HepG2 (cell line): ENCODE measurements at regions not wholly inside any gene's neighbourhood (a gene's known extent, or its start where the extent isn't known, plus 50 kb on each side); places are given as distances from the start of the nearest gene placed in this dataset.

ENCODE experiments used
- ATAC-seq: fragments of 200-7000 bp; cut with Tn5 transposase; 3 replicates; pipeline ENCODE4 v1.9.1; 2020; ENCODE audit warnings: mild to moderate bottlenecking, moderate library complexity
- BruUV-seq: library from RNA; stranded (reverse); fragments of 400-500 nt; replicated peaks from 2 replicates; lab custom pipeline; 2021; lab: Mats Ljungman, UMichigan
- CTCF ChIA-PET: fragments of 300-600 bp; formaldehyde crosslinking; extraction: SDS; loops from one replicate; lab custom pipeline; 2021; ENCODE audit warnings: low total read pairs, inconsistent platforms, low intra/inter-chr PET ratio; lab: Yijun Ruan, JAX
- POLR2A ChIA-PET: fragments of 350-600 bp; sonication (Branson Sonifier 250); formaldehyde crosslinking; loops from one replicate; lab custom pipeline; 2020; ENCODE audit warnings: antibody characterized with exemption, inconsistent platforms; lab: Yijun Ruan, JAX
- DNase-seq: peaks from one replicate; pipeline ENCODE4 v3.0.0-alpha.2; 2015; ENCODE audit warnings: low spot score
- FAIRE-seq: peaks from 3 replicates; lab custom pipeline; 2011; peaks lifted over from hg19 to GRCh38; lab: Jason Lieb, UNC
- H2AFZ ChIP-seq: one replicate; pipeline ENCODE4 v1.6.1; 2011; ENCODE audit warnings: low read length, inconsistent platforms
- H3K27ac ChIP-seq: fragments of 300-600 bp; 3 replicates; pipeline ENCODE4 v1.8.0; 2011; ENCODE audit warnings: mixed run types, mild to moderate bottlenecking, mixed read lengths, low read length, inconsistent platforms; ENCODE audit not compliant: insufficient read depth; ENCODE audit errors: extremely low read length
- H3K27me3 ChIP-seq, 2 experiments: fragments of 200-600 bp in 1 of 2; 2 replicates in 1 of 2; 3 replicates in 1 of 2; pipeline versions ENCODE4 v1.6.0 to v1.8.0; 2011; ENCODE audit warnings: low read length in 2 of 2, mild to moderate bottlenecking in 2 of 2, moderate library complexity in 2 of 2, inconsistent platforms in 1 of 2; ENCODE audit not compliant: insufficient read depth in 2 of 2, control insufficient read depth in 1 of 2
- H3K36me3 ChIP-seq, 2 experiments: fragments of 200-600 bp in 1 of 2; replicated peaks in 1 of 2; 2 replicates in 1 of 2; 3 replicates in 1 of 2; pipeline versions ENCODE4 v1.5.1 to v1.8.0; 2011; ENCODE audit warnings: low read length in 2 of 2, inconsistent platforms in 1 of 2; ENCODE audit not compliant: insufficient read depth in 2 of 2, control insufficient read depth in 1 of 2
- H3K4me1 ChIP-seq: 2 replicates; pipeline ENCODE4 v1.5.1; 2012; ENCODE audit warnings: low read length, inconsistent platforms; ENCODE audit not compliant: insufficient read depth
- H3K4me2 ChIP-seq: 2 replicates; pipeline ENCODE4 v1.6.0; 2011; ENCODE audit warnings: low read depth, low read length, inconsistent platforms
- H3K4me3 ChIP-seq, 3 experiments: fragments of 200-600 bp in 1 of 3; sonication (generic), shearing (Covaris generic) in 1 of 3; replicated peaks in 1 of 3; 2 replicates each; pipeline ENCODE4 v1.5.1; 2011 to 2016; ENCODE audit warnings: low read length in 3 of 3, inconsistent platforms in 2 of 3, low read depth in 2 of 3, mild to moderate bottlenecking in 2 of 3, control low read depth in 1 of 3, mixed read lengths in 1 of 3; ENCODE audit not compliant: insufficient read depth in 1 of 3
- H3K79me2 ChIP-seq: one replicate; pipeline ENCODE4 v1.6.1; 2011; ENCODE audit warnings: low read length, inconsistent platforms; ENCODE audit not compliant: insufficient read depth
- H3K9ac ChIP-seq: 2 replicates; pipeline ENCODE4 v1.6.0; 2011; ENCODE audit warnings: mild to moderate bottlenecking, low read depth, low read length, inconsistent platforms; ENCODE audit not compliant: insufficient read depth
- H3K9me3 ChIP-seq: 2 replicates; pipeline ENCODE4 v1.5.1; 2012; ENCODE audit warnings: mild to moderate bottlenecking, low read length
- H4K20me1 ChIP-seq: 2 replicates; pipeline ENCODE4 v1.6.0; 2011; ENCODE audit warnings: inconsistent platforms, mild to moderate bottlenecking, low read length, moderate library complexity; ENCODE audit not compliant: insufficient read depth
- ARNT ChIP-seq: fragments of 450-650 bp; IDR thresholded peaks from 2 replicates; pipeline ENCODE4 v1.6.1; 2017
- HNRNPLL ChIP-seq: fragments of 200-400 bp; formaldehyde crosslinking; IDR thresholded peaks from 2 replicates; pipeline ENCODE4 v1.6.1; 2017; ENCODE audit warnings: mild to moderate bottlenecking, low read depth, low read length; ENCODE audit not compliant: poor library complexity, severe bottlenecking
- MAF1 ChIP-seq: sonication (generic); formaldehyde crosslinking; IDR thresholded peaks from 2 replicates; pipeline ENCODE4 v1.5.0; 2020; ENCODE audit warnings: missing genetic modification reagents, borderline replicate concordance
- MIER3 ChIP-seq: IDR thresholded peaks from 2 replicates; pipeline ENCODE4 v1.6.1; 2016; ENCODE audit warnings: missing compliant biosample characterization, borderline replicate concordance
- NFAT5 ChIP-seq: sonication (generic); formaldehyde crosslinking; IDR thresholded peaks from 2 replicates; pipeline ENCODE4 v1.4.0; 2020; ENCODE audit warnings: missing genetic modification reagents
- POLR2AphosphoS5 ChIP-seq: IDR thresholded peaks from 2 replicates; pipeline ENCODE4 v1.6.1; 2012; ENCODE audit warnings: low read depth, low read length
- RBM22 ChIP-seq: fragments of 200-400 bp; formaldehyde crosslinking; optimal IDR thresholded peaks from 2 replicates; pipeline ENCODE3; 2017; ENCODE audit warnings: mild to moderate bottlenecking, low read length, moderate library complexity
- RFXAP ChIP-seq: sonication (generic); formaldehyde crosslinking; IDR thresholded peaks from 2 replicates; pipeline ENCODE4 v1.4.0; 2020; ENCODE audit warnings: missing genetic modification reagents, borderline replicate concordance
- SALL2 ChIP-seq: sonication (generic); formaldehyde crosslinking; IDR thresholded peaks from 2 replicates; pipeline ENCODE4 v1.8.1; 2023; ENCODE audit warnings: mild to moderate bottlenecking, missing genetic modification reagents, inconsistent platforms
- ZFY ChIP-seq: sonication (generic); formaldehyde crosslinking; IDR thresholded peaks from 2 replicates; pipeline ENCODE4 v1.4.0; 2020; ENCODE audit warnings: missing genetic modification reagents
- ZNF121 ChIP-seq: sonication (generic); formaldehyde crosslinking; IDR thresholded peaks from 2 replicates; pipeline ENCODE4 v1.5.0; 2020; ENCODE audit warnings: mild to moderate bottlenecking, missing genetic modification reagents
- ZNF510 ChIP-seq: sonication (generic); formaldehyde crosslinking; IDR thresholded peaks from 2 replicates; pipeline ENCODE4 v1.4.0; 2020; ENCODE audit warnings: low read depth, mild to moderate bottlenecking, missing genetic modification reagents
- ZSCAN12 ChIP-seq: sonication (generic); formaldehyde crosslinking; IDR thresholded peaks from 2 replicates; pipeline ENCODE4 v1.9.0; 2021; ENCODE audit warnings: mild to moderate bottlenecking, missing genetic modification reagents
- WGBS: methylation state at CpG from one replicate; pipeline ENCODE4 v1.1.6; 2017; ENCODE audit warnings: low lambda C conversion rate; 5-methylcytosine and 5-hydroxymethylcytosine counted together
- in situ Hi-C: cut with HindIII; loops from 2 replicates; pipeline ENCODE4 v1.10.0; 2017; ENCODE audit warnings: low pct_unique_long_range_greater_than_20kb; ENCODE audit not compliant: extremely low pct_ligation_motif_present
- intact Hi-C: fragments of 100-400 bp; cut with micrococcal nuclease; formaldehyde crosslinking; loops from one replicate; pipeline ENCODE4 v1.10.0; 2022; ENCODE audit not compliant: unreplicated experiment
- TF ChIP-seq, protein P1 (sequence below): sonication (generic); formaldehyde crosslinking; IDR thresholded peaks from 2 replicates; pipeline ENCODE4 v1.4.0; 2020; ENCODE audit warnings: missing genetic modification reagents
- TF ChIP-seq, protein P2 (sequence below): sonication (generic); formaldehyde crosslinking; IDR thresholded peaks from 2 replicates; pipeline ENCODE4 v1.5.0; 2020; ENCODE audit warnings: mild to moderate bottlenecking, missing genetic modification reagents
- TF ChIP-seq, protein P3 (sequence below): IDR thresholded peaks from 2 replicates; pipeline ENCODE4 v1.6.1; 2016; ENCODE audit warnings: mild to moderate bottlenecking, missing biosample characterization, missing genetic modification reagents

DNA sequence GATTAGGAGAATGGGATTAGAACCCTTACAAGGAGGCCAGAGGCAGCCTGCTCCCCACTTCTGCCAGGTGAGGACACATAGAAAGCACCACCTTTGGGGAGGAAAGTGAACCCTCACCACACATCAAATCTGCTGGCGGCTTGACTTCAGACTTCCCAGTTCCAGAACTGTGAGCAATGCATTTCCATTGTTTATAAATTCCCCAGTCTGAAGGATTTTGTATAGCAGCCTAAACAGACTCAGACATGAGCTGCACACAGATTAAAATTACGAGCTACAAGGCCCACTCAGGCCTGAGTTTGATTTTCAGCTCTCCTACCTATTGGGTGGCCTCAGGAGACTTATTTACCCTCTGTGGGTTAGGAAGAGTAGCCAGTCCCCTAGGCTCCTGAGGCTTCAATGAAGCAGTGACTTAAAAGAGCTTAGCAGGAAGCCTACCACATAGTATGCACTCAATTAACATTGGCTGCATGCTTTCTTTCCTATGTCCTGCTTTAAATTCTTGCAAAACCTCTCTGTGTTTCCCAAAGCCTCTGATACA, 350.7 kb upstream of the ZMIZ1 start:
- H3K4me3 ChIP-seq = no peak overlapping the region
- H3K27me3 ChIP-seq = no peaks in the 10 kb centered on the region
- no peaks in the 10 kb centered on the region for H3K9me3 ChIP-seq
- H2AFZ ChIP-seq = no peak overlapping the region
- 31% methylated on average over 2 of the region's 2 CpGs for WGBS
- in situ Hi-C loops = no loop called here
- H3K79me2 ChIP-seq = no peaks in the 10 kb centered on the region
- no peak overlapping the region for H3K9ac ChIP-seq
- H3K27ac ChIP-seq = no peak overlapping the region
- no peaks in the 10 kb centered on the region for H4K20me1 ChIP-seq
- CTCF ChIA-PET = no interaction called here
- H3K4me2 ChIP-seq = no peak overlapping the region
- ATAC-seq = no peak
- H3K4me1 ChIP-seq = no peaks in the 10 kb centered on the region
- BruUV-seq = no TSS peak
- no peak for FAIRE-seq
- DNase-seq = no peak
- intact Hi-C loops = no loop called here
- H3K36me3 ChIP-seq = no peaks in the 10 kb centered on the region
- POLR2A ChIA-PET = no interaction called here
- TF ChIP-seq ZSCAN12 (CRISPR knock-in tag) (no peak), ARNT (no peak), ZNF121 (CRISPR knock-in tag) (no peak), SALL2 (CRISPR knock-in tag) (no peak), ZFY (CRISPR knock-in tag) (no peak), RBM22 (no peak), HNRNPLL (no peak), NFAT5 (no peak), POLR2AphosphoS5 (no peak), RFXAP (CRISPR knock-in tag) (no peak), MIER3 (no peak), ZNF510 (no peak), MAF1 (no peak)
- TF ChIP-seq, protein P1, sequence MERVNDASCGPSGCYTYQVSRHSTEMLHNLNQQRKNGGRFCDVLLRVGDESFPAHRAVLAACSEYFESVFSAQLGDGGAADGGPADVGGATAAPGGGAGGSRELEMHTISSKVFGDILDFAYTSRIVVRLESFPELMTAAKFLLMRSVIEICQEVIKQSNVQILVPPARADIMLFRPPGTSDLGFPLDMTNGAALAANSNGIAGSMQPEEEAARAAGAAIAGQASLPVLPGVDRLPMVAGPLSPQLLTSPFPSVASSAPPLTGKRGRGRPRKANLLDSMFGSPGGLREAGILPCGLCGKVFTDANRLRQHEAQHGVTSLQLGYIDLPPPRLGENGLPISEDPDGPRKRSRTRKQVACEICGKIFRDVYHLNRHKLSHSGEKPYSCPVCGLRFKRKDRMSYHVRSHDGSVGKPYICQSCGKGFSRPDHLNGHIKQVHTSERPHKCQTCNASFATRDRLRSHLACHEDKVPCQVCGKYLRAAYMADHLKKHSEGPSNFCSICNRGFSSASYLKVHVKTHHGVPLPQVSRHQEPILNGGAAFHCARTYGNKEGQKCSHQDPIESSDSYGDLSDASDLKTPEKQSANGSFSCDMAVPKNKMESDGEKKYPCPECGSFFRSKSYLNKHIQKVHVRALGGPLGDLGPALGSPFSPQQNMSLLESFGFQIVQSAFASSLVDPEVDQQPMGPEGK (CRISPR knock-in tag) = no peak
- TF ChIP-seq, protein P2, sequence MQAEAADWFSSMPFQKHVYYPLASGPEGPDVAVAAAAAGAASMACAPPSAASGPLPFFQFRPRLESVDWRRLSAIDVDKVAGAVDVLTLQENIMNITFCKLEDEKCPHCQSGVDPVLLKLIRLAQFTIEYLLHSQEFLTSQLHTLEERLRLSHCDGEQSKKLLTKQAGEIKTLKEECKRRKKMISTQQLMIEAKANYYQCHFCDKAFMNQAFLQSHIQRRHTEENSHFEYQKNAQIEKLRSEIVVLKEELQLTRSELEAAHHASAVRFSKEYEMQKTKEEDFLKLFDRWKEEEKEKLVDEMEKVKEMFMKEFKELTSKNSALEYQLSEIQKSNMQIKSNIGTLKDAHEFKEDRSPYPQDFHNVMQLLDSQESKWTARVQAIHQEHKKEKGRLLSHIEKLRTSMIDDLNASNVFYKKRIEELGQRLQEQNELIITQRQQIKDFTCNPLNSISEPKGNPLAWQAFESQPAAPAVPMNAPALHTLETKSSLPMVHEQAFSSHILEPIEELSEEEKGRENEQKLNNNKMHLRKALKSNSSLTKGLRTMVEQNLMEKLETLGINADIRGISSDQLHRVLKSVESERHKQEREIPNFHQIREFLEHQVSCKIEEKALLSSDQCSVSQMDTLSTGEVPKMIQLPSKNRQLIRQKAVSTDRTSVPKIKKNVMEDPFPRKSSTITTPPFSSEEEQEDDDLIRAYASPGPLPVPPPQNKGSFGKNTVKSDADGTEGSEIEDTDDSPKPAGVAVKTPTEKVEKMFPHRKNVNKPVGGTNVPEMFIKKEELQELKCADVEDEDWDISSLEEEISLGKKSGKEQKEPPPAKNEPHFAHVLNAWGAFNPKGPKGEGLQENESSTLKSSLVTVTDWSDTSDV (CRISPR knock-in tag) = no peak
- TF ChIP-seq, protein P3, sequence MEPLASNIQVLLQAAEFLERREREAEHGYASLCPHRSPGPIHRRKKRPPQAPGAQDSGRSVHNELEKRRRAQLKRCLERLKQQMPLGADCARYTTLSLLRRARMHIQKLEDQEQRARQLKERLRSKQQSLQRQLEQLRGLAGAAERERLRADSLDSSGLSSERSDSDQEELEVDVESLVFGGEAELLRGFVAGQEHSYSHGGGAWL (CRISPR knock-in tag) = no peak
